Ovary (tissue), 3 donors: ENCODE measurements at regions not wholly inside any gene's neighbourhood (a gene's known extent, or its start where the extent isn't known, plus 50 kb on each side); places are given as distances from the start of the nearest gene placed in this dataset.

Experiments
- EP300 ChIP-seq: sonication (generic); formaldehyde crosslinking; IDR thresholded peaks from one replicate; pipeline ENCODE4 v1.6.1; 2017; ENCODE audit warnings: antibody characterized with exemption
- TF ChIP-seq, protein P1 (sequence below), 3 donors: fragments of 450-650 bp in 2 of 3; fragments of 200-600 bp in 1 of 3; IDR thresholded peaks; one replicate each; pipeline versions ENCODE4 v1.5.1 to v1.8.0; 2016 to 2022; ENCODE audit warnings: antibody characterized with exemption in 3 of 3, mild to moderate bottlenecking in 1 of 3
- donor health status: DM: no; HTN: no; CAD: no.

DNA sequence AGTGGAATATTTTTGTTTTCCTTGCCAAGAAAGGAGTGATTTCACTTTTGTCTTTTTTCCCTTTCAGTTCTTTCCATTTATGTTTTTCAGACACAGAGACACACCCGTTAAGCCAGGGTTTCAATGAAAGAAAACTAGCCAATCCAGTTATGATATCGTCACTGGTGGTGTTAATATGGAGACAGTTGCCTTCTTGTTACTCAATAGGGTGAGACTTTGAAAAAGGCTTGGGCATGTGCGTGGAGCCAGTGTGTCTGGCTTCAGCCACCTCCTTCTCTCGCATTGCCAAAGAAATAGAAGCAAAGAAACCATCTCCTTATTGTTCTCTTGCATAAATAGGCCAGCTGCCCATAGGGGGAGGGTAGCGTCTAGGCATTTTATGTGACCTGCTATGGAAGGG lies 84.1 kb upstream of the DLX6 start:
- no peak for TF ChIP-seq EP300
- TF ChIP-seq, protein P1, sequence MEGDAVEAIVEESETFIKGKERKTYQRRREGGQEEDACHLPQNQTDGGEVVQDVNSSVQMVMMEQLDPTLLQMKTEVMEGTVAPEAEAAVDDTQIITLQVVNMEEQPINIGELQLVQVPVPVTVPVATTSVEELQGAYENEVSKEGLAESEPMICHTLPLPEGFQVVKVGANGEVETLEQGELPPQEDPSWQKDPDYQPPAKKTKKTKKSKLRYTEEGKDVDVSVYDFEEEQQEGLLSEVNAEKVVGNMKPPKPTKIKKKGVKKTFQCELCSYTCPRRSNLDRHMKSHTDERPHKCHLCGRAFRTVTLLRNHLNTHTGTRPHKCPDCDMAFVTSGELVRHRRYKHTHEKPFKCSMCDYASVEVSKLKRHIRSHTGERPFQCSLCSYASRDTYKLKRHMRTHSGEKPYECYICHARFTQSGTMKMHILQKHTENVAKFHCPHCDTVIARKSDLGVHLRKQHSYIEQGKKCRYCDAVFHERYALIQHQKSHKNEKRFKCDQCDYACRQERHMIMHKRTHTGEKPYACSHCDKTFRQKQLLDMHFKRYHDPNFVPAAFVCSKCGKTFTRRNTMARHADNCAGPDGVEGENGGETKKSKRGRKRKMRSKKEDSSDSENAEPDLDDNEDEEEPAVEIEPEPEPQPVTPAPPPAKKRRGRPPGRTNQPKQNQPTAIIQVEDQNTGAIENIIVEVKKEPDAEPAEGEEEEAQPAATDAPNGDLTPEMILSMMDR (IDR thresholded peaks at IDR 0.05), result no peak
